Esophagus muscularis mucosa (tissue), 3 donors: ENCODE measurements at regions not wholly inside any gene's neighbourhood (a gene's known extent, or its start where the extent isn't known, plus 50 kb on each side); places are given as distances from the start of the nearest gene placed in this dataset.

Experiments
- POLR2A ChIP-seq: fragments of 450-650 bp; IDR thresholded peaks from one replicate; pipeline ENCODE4 v1.6.1; 2017; ENCODE audit warnings: antibody characterized with exemption, moderate library complexity, mild to moderate bottlenecking, low read depth
- TF ChIP-seq, protein P1 (sequence below), 3 experiments: fragments of 200-600 bp in 2 of 3; fragments of 450-650 bp in 1 of 3; sonication (generic) in 2 of 3; IDR thresholded peaks; one replicate each; pipeline ENCODE4 v1.5.1; 2017 to 2019; ENCODE audit warnings: antibody characterized with exemption in 3 of 3, mild to moderate bottlenecking in 2 of 3, moderate library complexity in 1 of 3

DNA sequence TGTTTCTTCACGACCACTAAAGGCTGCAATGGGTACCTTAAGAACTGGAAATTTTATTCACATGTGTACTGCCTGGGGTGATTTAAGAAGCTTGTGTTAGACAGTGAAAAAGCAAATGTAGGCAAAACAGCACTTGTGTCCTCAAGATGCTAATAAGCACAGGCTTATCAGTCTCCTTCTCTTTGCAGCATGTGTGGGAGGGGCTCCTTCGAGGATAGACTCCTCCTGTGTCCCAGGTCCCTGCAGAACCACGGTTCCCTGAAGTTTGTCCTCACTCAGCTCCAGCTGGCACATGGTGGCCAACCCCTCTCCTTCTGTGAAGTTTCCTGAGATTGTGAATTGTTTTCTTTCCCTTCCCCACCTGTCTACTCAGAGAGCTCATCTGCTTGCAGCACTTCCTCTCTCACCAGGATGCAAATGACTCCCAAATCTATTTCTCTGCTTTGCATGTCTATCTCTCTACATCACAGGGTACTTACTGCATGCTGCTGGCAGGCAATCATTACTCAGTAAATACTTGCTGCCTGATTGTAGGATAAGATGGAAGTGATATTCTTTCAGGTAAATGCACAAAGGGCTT lies 589.6 kb upstream of the KLHL29 start:
- TF ChIP-seq, protein P1, sequence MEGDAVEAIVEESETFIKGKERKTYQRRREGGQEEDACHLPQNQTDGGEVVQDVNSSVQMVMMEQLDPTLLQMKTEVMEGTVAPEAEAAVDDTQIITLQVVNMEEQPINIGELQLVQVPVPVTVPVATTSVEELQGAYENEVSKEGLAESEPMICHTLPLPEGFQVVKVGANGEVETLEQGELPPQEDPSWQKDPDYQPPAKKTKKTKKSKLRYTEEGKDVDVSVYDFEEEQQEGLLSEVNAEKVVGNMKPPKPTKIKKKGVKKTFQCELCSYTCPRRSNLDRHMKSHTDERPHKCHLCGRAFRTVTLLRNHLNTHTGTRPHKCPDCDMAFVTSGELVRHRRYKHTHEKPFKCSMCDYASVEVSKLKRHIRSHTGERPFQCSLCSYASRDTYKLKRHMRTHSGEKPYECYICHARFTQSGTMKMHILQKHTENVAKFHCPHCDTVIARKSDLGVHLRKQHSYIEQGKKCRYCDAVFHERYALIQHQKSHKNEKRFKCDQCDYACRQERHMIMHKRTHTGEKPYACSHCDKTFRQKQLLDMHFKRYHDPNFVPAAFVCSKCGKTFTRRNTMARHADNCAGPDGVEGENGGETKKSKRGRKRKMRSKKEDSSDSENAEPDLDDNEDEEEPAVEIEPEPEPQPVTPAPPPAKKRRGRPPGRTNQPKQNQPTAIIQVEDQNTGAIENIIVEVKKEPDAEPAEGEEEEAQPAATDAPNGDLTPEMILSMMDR (IDR thresholded peaks at IDR 0.05) = no peak
- TF ChIP-seq POLR2A = no peak
